GM10248 (cell line): ENCODE measurements at regions not wholly inside any gene's neighbourhood (a gene's known extent, or its start where the extent isn't known, plus 50 kb on each side); places are given as distances from the start of the nearest gene placed in this dataset.

ENCODE experiments used
- CTCF ChIA-PET: fragments of 300-600 bp; sonication (Branson Sonifier 250); formaldehyde crosslinking; extraction: SDS; loops from one replicate; lab custom pipeline; 2021; ENCODE audit warnings: antibody characterized with exemption; lab: Yijun Ruan, JAX
- POLR2A ChIA-PET: fragments of 350-650 bp; sonication (Branson Sonifier 250); formaldehyde crosslinking; extraction: SDS; loops from one replicate; lab custom pipeline; 2020; ENCODE audit warnings: antibody characterized with exemption; lab: Yijun Ruan, JAX
- DNase-seq: peaks from one replicate; pipeline ENCODE4 v3.0.0; 2012; ENCODE audit errors: extremely low spot score
- CTCF ChIP-seq: IDR thresholded peaks from 2 replicates; pipeline ENCODE4 v1.5.1; 2012; ENCODE audit warnings: mild to moderate bottlenecking, low read depth; ENCODE audit errors: extremely low read depth, missing control alignments, control extremely low read depth

GRCh38 chr1:200464784-200465400 lies 55.1 kb upstream of the ZNF281 start:
- no peak for TF ChIP-seq CTCF
- CTCF ChIA-PET, result interaction anchor here (1.1 to 2.2 kb wide), 5 partner anchors 8 to 24 kb away, joined by 3 to 9 read pairs (median 4); no protein-coding TSS in a partner anchor
- DNase-seq, result no peak
- POLR2A ChIA-PET, result no interaction called here
